Natural killer cell (primary cell): ENCODE measurements at regions not wholly inside any gene's neighbourhood (a gene's known extent, or its start where the extent isn't known, plus 50 kb on each side); places are given as distances from the start of the nearest gene placed in this dataset.

Experiments used
- ATAC-seq, 3 donors: fragments of 150-1000 bp in 2 of 3; fragments of 200-7000 bp in 1 of 3; cut with Tn5 transposase; 1 replicate in 1 of 3; 2 replicates in 2 of 3; pipeline ENCODE4 v1.10.0; 2021; ENCODE audit warnings: mild to moderate bottlenecking in 2 of 3, moderate library complexity in 2 of 3
- DNase-seq, 2 donors: peaks; one replicate each; pipeline versions ENCODE4 v3.0.0 to v3.0.0-alpha.2; 2013 to 2021; ENCODE audit warnings: mixed read lengths in 1 of 2
- H3K27ac ChIP-seq: one replicate; pipeline ENCODE4 v1.5.1; 2013; ENCODE audit warnings: mild to moderate bottlenecking, low read length
- H3K27me3 ChIP-seq: one replicate; pipeline ENCODE4 v1.6.1; 2013; ENCODE audit warnings: low read length; ENCODE audit not compliant: control insufficient read depth, insufficient read depth
- H3K36me3 ChIP-seq: one replicate; pipeline ENCODE4 v1.6.1; 2013; ENCODE audit warnings: low read length; ENCODE audit not compliant: control insufficient read depth, insufficient read depth
- H3K4me1 ChIP-seq: one replicate; pipeline ENCODE4 v1.6.1; 2013; ENCODE audit warnings: low read length; ENCODE audit not compliant: control insufficient read depth, insufficient read depth
- H3K4me3 ChIP-seq: one replicate; pipeline ENCODE4 v1.5.1; 2013; ENCODE audit warnings: low read length
- H3K9me3 ChIP-seq: one replicate; pipeline ENCODE4 v1.6.1; 2013; ENCODE audit warnings: low read length; ENCODE audit not compliant: control insufficient read depth, insufficient read depth
- H3K27ac Mint-ChIP-seq, 2 donors: one replicate each; pipeline ENCODE4 v1.8.0; 2022; ENCODE audit warnings: mild to moderate bottlenecking in 2 of 2, mixed read lengths in 2 of 2, moderate library complexity in 1 of 2
- H3K27me3 Mint-ChIP-seq, 2 donors: one replicate each; pipeline ENCODE4 v1.8.0; 2022; ENCODE audit warnings: low read depth in 2 of 2, mixed read lengths in 2 of 2
- H3K36me3 Mint-ChIP-seq: one replicate; pipeline ENCODE4 v1.8.0; 2022; ENCODE audit warnings: mixed read lengths
- H3K4me1 Mint-ChIP-seq, 2 donors: one replicate each; pipeline ENCODE4 v1.8.0; 2022; ENCODE audit warnings: mixed read lengths in 2 of 2
- H3K4me3 Mint-ChIP-seq: one replicate; pipeline ENCODE4 v1.8.0; 2022; ENCODE audit warnings: mild to moderate bottlenecking, moderate library complexity, mixed read lengths
- H3K9me3 Mint-ChIP-seq, 2 donors: one replicate each; pipeline ENCODE4 v1.8.0; 2022; ENCODE audit warnings: mixed read lengths in 2 of 2
- CTCF ChIP-seq: fragments of 200-600 bp; IDR thresholded peaks from one replicate; pipeline ENCODE4 v1.8.0; 2022; ENCODE audit warnings: antibody characterized with exemption
- WGBS: methylation state at CpG from one replicate; pipeline ENCODE4 v1.1.7; 2013; ENCODE audit warnings: missing lambda C conversion rate; ENCODE audit not compliant: insufficient coverage; 5-methylcytosine and 5-hydroxymethylcytosine counted together
- intact Hi-C: fragments of 100-400 bp; cut with micrococcal nuclease; formaldehyde crosslinking; loops from one replicate; pipeline ENCODE4 v1.14.2; 2022

GRCh38 chr5:123856766-123857165 is 344.8 kb downstream of the CSNK1G3 start:
- ATAC-seq (no peak), DNase-seq (no peak)
- no peak overlapping the region for H3K27ac ChIP-seq
- H3K27me3 ChIP-seq, result no peaks in the 10 kb centered on the region
- Mint-ChIP-seq H3K4me1 (no peaks in the 10 kb centered on the region), H3K4me3 (no peak overlapping the region), H3K9me3 (peaks cover 5 to 6% of the 10 kb centered on the region in 2 donors), H3K36me3 (no peaks in the 10 kb centered on the region), H3K27me3 (no peaks in the 10 kb centered on the region), H3K27ac (no peak overlapping the region)
- no peaks in the 10 kb centered on the region for H3K9me3 ChIP-seq
- no peak overlapping the region for H3K4me3 ChIP-seq
- no peaks in the 10 kb centered on the region for H3K36me3 ChIP-seq
- no peak for TF ChIP-seq CTCF
- no peaks in the 10 kb centered on the region for H3K4me1 ChIP-seq
- 94% methylated on average over 1 of the region's 1 CpG for WGBS
- intact Hi-C loops, result no loop called here

- H3K4me3 Mint-ChIP-seq, result no peak overlapping the region
- H3K27me3 Mint-ChIP-seq, result no peaks in the 10 kb centered on the region
- no peak for TF ChIP-seq CTCF
- intact Hi-C loops, result no loop called here
- H3K9me3 ChIP-seq, result no peaks in the 10 kb centered on the region
- H3K4me3 ChIP-seq, result no peak overlapping the region
- H3K27me3 ChIP-seq, result no peaks in the 10 kb centered on the region
- peaks cover 8 to 11% of the 10 kb centered on the region in 2 donors for H3K9me3 Mint-ChIP-seq
- no peaks in the 10 kb centered on the region for H3K36me3 ChIP-seq
- peaks cover 8% of the 10 kb centered on the region for H3K36me3 Mint-ChIP-seq
- H3K27ac ChIP-seq, result no peak overlapping the region
- H3K4me1 ChIP-seq, result no peaks in the 10 kb centered on the region
- H3K4me1 Mint-ChIP-seq, result no peaks in the 10 kb centered on the region
- ATAC-seq, result no peak
- no peak overlapping the region for H3K27ac Mint-ChIP-seq
- no peak for DNase-seq
Observed at GRCh38 chr5:123855609-123856008, 343.6 kb downstream of the CSNK1G3 start.

- Histone ChIP-seq H3K27me3 (no peaks in the 10 kb centered on the region), H3K4me1 (no peaks in the 10 kb centered on the region), H3K27ac (no peak overlapping the region), H3K36me3 (no peaks in the 10 kb centered on the region), H3K4me3 (no peak overlapping the region), H3K9me3 (no peaks in the 10 kb centered on the region)
- DNase-seq (no peak), ATAC-seq (no peak)
- no peaks in the 10 kb centered on the region for H3K4me1 Mint-ChIP-seq
- intact Hi-C loops, result no loop called here
- 100% methylated on average over 3 of the region's 6 CpGs for WGBS
- H3K9me3 Mint-ChIP-seq, result peaks cover 2 to 7% of the 10 kb centered on the region in 2 donors
- no peaks in the 10 kb centered on the region for H3K27me3 Mint-ChIP-seq
- no peaks in the 10 kb centered on the region for H3K36me3 Mint-ChIP-seq
- no peak for TF ChIP-seq CTCF
- H3K27ac Mint-ChIP-seq, result no peak overlapping the region
- H3K4me3 Mint-ChIP-seq, result no peak overlapping the region
Observed at GRCh38 chr5:123845356-123846100, 333.6 kb downstream of the CSNK1G3 start.

GRCh38 chr5:123844873-123845272 is 332.9 kb downstream of the CSNK1G3 start:
- no peaks in the 10 kb centered on the region for H3K4me1 Mint-ChIP-seq
- DNase-seq (no peak), ATAC-seq (no peak)
- peaks cover 5 to 9% of the 10 kb centered on the region in 2 donors for H3K9me3 Mint-ChIP-seq
- intact Hi-C loops, result no loop called here
- Histone ChIP-seq H3K9me3 (no peaks in the 10 kb centered on the region), H3K27ac (no peak overlapping the region), H3K36me3 (no peaks in the 10 kb centered on the region), H3K4me1 (no peaks in the 10 kb centered on the region), H3K27me3 (no peaks in the 10 kb centered on the region), H3K4me3 (no peak overlapping the region)
- peaks cover 6% of the 10 kb centered on the region for H3K36me3 Mint-ChIP-seq
- H3K27ac Mint-ChIP-seq, result no peak overlapping the region
- 55% methylated on average over 1 of the region's 1 CpG for WGBS
- no peak for TF ChIP-seq CTCF
- H3K27me3 Mint-ChIP-seq, result no peaks in the 10 kb centered on the region
- no peak overlapping the region for H3K4me3 Mint-ChIP-seq
